BLaER1 (cell line): ENCODE measurements at regions not wholly inside any gene's neighbourhood (a gene's known extent, or its start where the extent isn't known, plus 50 kb on each side); places are given as distances from the start of the nearest gene placed in this dataset.
"Not testable (repeated sequence)": the region's sequence is repeated elsewhere in the genome, so short reads cannot be mapped to it uniquely, and the experiment has no call there.

Source experiments
- H3K27ac ChIP-seq: shearing (Covaris generic); formaldehyde crosslinking; 2 replicates; pipeline ENCODE4 v1.8.1; 2022
- H3K27me3 ChIP-seq: shearing (Covaris generic); formaldehyde crosslinking; 2 replicates; pipeline ENCODE4 v1.8.1; 2022
- H3K36me3 ChIP-seq: shearing (Covaris generic); formaldehyde crosslinking; 2 replicates; pipeline ENCODE4 v1.8.1; 2022
- H3K4me1 ChIP-seq: shearing (Covaris generic); formaldehyde crosslinking; 2 replicates; pipeline ENCODE4 v1.8.1; 2022
- H3K4me2 ChIP-seq: shearing (Covaris generic); formaldehyde crosslinking; 2 replicates; pipeline ENCODE4 v1.8.1; 2022
- H3K4me3 ChIP-seq: shearing (Covaris generic); formaldehyde crosslinking; 2 replicates; pipeline ENCODE4 v1.8.1; 2022
- H3K9ac ChIP-seq: shearing (Covaris generic); formaldehyde crosslinking; 2 replicates; pipeline ENCODE4 v1.8.1; 2022
- H3K9me3 ChIP-seq: shearing (Covaris generic); formaldehyde crosslinking; 2 replicates; pipeline ENCODE4 v1.8.1; 2022
- H4K20me1 ChIP-seq: shearing (Covaris generic); formaldehyde crosslinking; 2 replicates; pipeline ENCODE4 v1.8.1; 2022
- Cebpa-rat ChIP-seq: shearing (Covaris generic); IDR thresholded peaks from 2 replicates; pipeline ENCODE4 v1.8.1; 2022

DNA sequence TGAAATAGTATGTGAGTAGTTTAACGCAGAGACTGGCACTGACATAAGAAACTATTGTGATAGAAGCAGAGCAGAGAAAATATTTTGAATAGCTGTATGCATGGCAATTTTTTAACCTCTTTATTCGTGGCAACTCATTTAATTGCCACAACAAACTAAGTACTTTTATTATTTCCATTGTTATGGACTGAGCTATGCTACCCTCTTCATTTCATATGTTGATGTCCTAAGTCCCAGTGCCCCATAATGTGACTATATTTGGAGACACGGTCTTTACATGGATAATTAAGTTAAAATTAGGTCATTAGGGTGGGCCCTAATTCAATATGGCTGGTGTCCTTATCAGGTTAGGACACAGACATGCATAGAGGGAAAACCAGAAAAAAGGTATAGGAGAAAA, 86.1 kb upstream of the PRSS3 start:
- no peaks in the 10 kb centered on the region for H3K4me1 ChIP-seq
- no peak for TF ChIP-seq Cebpa-rat

DNA sequence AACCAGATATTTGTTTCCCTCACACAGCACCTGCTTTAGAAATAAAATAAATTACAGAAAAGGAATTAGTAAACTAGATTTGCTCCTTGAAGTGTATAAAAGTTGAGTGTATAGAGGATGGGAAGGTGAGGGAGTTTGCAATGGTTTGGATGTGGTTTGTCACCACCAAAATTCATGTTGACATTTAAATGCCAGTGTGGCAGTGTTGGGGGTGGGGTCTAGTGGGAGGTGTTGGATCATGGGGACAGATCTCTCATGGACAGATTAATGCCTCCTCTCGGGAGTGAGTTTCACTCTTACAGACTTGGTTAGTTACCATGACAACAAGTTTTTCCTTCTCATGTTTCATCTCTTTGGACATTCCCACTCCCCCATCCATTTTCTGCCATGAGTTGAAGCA, 83.9 kb upstream of the PRSS3 start:
- not testable (repeated sequence) for H3K4me3 ChIP-seq, H3K27me3 ChIP-seq, H3K4me1 ChIP-seq, H3K9me3 ChIP-seq, H3K4me2 ChIP-seq, H3K27ac ChIP-seq, H3K9ac ChIP-seq, H3K36me3 ChIP-seq, H4K20me1 ChIP-seq

More for the DNA sequence above, 86.1 kb upstream of the PRSS3 start:
- Histone ChIP-seq H4K20me1 (no peaks in the 10 kb centered on the region), H3K9ac (no peak overlapping the region), H3K36me3 (no peaks in the 10 kb centered on the region), H3K9me3 (peaks cover 9% of the 10 kb centered on the region; the same call in 1 of the 2 replicates), H3K27me3 (no peaks in the 10 kb centered on the region), H3K27ac (no peak overlapping the region), H3K4me2 (no peak overlapping the region), H3K4me3 (no peak overlapping the region)

DNA sequence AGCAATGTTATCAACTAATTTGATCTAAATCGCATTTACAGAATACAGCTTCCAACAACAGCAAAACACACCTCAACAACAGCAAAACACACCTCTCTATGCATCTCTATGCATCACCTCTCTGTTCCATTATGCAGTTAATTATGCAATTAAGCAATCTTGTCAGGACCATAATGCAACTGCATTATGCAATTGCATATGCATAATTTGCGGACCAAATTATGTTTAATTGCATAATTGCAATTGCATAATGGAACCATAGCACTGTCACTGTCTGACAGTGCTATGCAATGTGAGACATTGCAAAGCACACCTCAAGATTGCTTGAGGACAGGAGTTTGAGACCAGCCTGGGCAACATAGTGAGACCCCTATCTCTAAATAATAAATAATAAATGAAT, 80.4 kb upstream of the PRSS3 start:
- Histone ChIP-seq H3K4me2 (no peak overlapping the region), H3K4me1 (peaks cover 17% of the 10 kb centered on the region), H3K27ac (no peak overlapping the region), H3K4me3 (no peak overlapping the region), H4K20me1 (no peaks in the 10 kb centered on the region), H3K9me3 (no peaks in the 10 kb centered on the region), H3K27me3 (no peaks in the 10 kb centered on the region), H3K9ac (no peak overlapping the region), H3K36me3 (no peaks in the 10 kb centered on the region)
- no peak; the same call in 1 of the 2 replicates for TF ChIP-seq Cebpa-rat

DNA sequence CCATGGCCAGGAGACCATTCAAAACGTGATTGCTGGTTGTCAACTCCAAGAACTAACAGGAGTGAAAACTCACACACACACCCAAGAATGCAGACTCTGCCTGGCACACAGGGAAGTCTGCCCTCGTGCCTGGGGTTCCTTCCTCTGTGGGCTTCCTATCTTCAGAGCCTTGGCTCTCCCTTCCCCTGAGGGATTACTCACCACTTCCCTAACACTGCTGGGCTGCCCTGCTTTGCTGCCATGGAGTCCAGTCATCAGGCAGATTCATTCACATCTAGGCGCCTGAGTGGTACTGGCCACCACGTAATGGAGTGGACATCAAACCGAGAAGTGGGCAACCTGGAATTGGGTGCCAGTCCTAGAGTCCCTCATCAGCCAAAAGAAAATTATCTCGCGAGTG, 76.4 kb upstream of the PRSS3 start:
- H3K9me3 ChIP-seq: no peaks in the 10 kb centered on the region
- no peak overlapping the region for H3K9ac ChIP-seq
- H3K27me3 ChIP-seq: no peaks in the 10 kb centered on the region
- TF ChIP-seq Cebpa-rat: no peak
- H4K20me1 ChIP-seq: no peaks in the 10 kb centered on the region
- H3K27ac ChIP-seq: no peak overlapping the region
- H3K4me3 ChIP-seq: no peak overlapping the region
- H3K36me3 ChIP-seq: no peaks in the 10 kb centered on the region
- H3K4me2 ChIP-seq: peak overlapping the region; percentile 62
- H3K4me1 ChIP-seq: peaks cover 17% of the 10 kb centered on the region

DNA sequence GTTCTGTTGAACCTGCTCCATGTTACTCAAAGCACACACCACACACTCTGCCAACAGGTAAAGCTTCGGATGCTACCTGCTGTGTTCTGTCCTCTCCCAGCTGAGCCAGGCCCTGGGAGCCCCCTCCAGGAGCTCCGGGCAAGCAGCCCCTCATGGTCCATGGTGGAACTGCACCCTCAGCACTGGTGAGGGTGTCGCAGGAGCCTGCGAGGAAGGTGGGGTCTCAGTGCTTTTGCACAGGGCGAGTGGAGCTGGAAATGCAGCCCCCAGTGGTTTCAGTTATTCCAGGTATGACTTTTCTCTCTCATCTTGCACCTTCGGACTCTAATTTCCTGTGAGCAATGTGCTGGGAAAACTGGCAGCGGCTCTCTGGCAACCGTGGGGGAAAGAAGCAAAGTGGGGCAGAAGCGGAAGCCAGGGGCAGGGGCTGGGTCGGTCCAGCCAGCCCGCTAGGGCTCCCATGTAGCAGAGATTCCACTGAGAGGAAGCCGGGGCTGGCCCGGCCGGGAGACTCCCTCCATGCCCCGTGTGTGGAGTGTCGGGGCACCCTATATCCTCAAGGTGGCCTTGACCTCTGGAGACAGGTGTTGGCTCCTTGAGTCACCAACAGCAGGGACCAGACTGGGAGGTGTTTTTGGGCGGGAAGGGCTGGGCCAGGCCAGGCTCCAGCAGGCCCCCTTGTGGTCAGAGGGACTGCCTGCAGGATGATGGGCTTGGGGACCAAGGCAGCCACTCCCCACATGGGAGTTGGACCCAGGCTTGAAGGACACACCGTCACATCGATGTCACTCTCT, 75.6 kb upstream of the PRSS3 start:
- Histone ChIP-seq H3K4me2 (peak overlapping the region; percentile 62), H3K4me1 (peaks cover 17% of the 10 kb centered on the region), H4K20me1 (no peaks in the 10 kb centered on the region), H3K9me3 (0 out of 2 replicates have a peak, but pooled peaks cover 5% of the 10 kb centered on the region), H3K36me3 (no peaks in the 10 kb centered on the region), H3K9ac (no peak overlapping the region), H3K27me3 (no peaks in the 10 kb centered on the region), H3K4me3 (no peak overlapping the region), H3K27ac (no peak overlapping the region)
- no peak for TF ChIP-seq Cebpa-rat

DNA sequence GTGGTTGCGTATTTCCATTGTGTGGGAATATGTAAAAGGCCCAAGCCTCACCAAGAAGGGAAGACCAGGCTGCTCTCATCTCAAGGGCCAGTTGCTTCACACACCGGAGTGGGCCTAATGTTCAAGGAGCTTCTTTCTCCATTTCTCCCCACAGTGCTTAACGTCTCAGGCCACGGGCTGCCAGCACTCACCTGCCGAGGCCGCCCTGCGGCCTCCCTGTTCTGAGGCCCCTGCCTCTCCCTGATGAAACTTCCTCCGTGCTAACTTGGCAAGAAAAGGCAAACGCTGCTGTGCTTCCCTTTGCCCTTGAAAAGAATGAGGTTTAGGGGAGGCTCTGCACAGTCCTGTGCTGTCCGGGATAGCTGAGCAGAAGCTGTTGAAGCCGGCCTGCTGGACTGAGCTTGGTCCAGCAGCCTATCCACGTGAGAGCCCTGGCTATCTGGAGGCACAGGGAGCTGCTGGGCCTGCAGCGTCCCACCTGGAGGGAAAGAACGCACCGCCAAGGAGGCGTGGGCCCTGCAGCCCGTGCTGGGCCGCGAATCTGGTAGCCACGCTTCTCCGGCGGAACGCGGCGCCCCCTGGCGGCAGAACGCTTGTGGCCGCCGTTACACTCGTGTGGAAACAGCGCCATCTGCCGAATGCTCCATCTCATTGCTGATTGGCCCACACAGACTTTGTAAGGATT, 73.5 kb upstream of the PRSS3 start:
- no peak overlapping the region for H3K27ac ChIP-seq
- TF ChIP-seq Cebpa-rat: no peak
- no peak overlapping the region for H3K4me2 ChIP-seq
- no peak overlapping the region for H3K4me3 ChIP-seq
- peaks cover 10% of the 10 kb centered on the region for H3K9me3 ChIP-seq
- H4K20me1 ChIP-seq: no peaks in the 10 kb centered on the region
- H3K27me3 ChIP-seq: no peaks in the 10 kb centered on the region
- H3K36me3 ChIP-seq: no peaks in the 10 kb centered on the region
- H3K4me1 ChIP-seq: peaks cover 17% of the 10 kb centered on the region
- H3K9ac ChIP-seq: no peak overlapping the region

DNA sequence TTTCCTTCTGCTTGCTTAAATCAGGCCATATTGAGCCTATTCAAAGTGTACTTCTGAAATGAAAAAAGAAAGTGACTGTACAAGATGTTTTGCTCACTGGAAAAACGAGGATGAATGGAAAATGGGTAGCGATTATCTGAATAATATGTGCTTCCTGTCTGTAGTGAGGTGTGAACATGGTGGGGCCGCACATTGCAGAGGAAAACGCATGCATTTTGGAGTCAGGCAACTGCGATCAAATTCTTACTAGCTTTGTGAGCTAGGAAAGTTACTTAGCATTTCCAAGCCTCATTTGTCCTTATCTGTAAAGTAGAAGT, 73.0 kb upstream of the PRSS3 start:
- H3K4me3 ChIP-seq: no peak overlapping the region
- peaks cover 10% of the 10 kb centered on the region for H3K9me3 ChIP-seq
- H4K20me1 ChIP-seq: no peaks in the 10 kb centered on the region
- no peak overlapping the region for H3K9ac ChIP-seq
- H3K27me3 ChIP-seq: no peaks in the 10 kb centered on the region
- peaks cover 17% of the 10 kb centered on the region for H3K4me1 ChIP-seq
- H3K27ac ChIP-seq: no peak overlapping the region
- no peak for TF ChIP-seq Cebpa-rat
- H3K4me2 ChIP-seq: no peak overlapping the region
- no peaks in the 10 kb centered on the region for H3K36me3 ChIP-seq

DNA sequence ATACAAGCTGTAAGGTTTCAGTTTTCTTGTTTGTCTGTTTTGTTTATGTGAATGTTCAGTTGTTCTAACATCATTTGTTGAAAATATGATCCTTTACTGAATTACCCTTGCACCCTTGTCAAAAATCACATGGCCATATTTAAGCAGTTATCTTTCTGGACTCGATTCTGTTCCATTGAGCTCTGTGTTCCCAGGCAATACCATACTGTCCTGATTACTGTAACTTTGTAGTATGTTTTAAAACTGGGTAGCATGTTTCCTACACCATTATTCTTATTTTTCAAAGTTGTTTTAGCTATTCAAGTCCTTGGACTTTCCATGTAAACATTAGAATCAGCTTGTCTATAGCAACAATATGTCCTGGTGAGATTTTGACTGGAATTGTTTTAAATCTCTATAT, 66.7 kb upstream of the PRSS3 start:
- Histone ChIP-seq H3K4me3 (no peak overlapping the region), H3K36me3 (no peaks in the 10 kb centered on the region), H4K20me1 (no peaks in the 10 kb centered on the region), H3K9me3 (peaks cover 14% of the 10 kb centered on the region), H3K27me3 (no peaks in the 10 kb centered on the region), H3K4me2 (no peak overlapping the region), H3K4me1 (no peaks in the 10 kb centered on the region), H3K27ac (no peak overlapping the region), H3K9ac (no peak overlapping the region)
- no peak for TF ChIP-seq Cebpa-rat

DNA sequence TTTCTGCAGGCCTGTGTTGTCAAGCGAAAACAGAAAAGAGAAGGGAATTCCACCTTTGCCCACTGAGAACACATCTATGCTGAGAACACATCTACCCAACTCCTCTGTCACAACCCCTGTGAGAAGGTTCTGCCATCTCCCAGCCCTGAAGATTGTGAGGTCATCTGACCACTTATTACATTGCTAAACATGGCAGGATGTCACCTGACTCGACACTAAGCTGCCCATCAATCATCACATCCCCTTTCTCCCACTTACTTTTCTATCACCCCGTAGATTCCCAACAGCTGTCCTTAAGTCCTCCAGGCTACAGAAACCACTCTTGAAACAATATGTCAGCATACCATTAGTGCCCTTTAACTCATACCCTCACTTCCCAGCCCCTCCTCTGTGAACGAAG, 64.2 kb upstream of the PRSS3 start:
- TF ChIP-seq Cebpa-rat: no peak
- Histone ChIP-seq H3K4me2 (no peak overlapping the region), H3K4me1 (no peaks in the 10 kb centered on the region), H3K36me3 (no peaks in the 10 kb centered on the region), H3K27ac (no peak overlapping the region), H3K9me3 (peaks cover 9% of the 10 kb centered on the region), H3K9ac (no peak overlapping the region), H3K27me3 (no peaks in the 10 kb centered on the region), H3K4me3 (no peak overlapping the region), H4K20me1 (no peaks in the 10 kb centered on the region)

DNA sequence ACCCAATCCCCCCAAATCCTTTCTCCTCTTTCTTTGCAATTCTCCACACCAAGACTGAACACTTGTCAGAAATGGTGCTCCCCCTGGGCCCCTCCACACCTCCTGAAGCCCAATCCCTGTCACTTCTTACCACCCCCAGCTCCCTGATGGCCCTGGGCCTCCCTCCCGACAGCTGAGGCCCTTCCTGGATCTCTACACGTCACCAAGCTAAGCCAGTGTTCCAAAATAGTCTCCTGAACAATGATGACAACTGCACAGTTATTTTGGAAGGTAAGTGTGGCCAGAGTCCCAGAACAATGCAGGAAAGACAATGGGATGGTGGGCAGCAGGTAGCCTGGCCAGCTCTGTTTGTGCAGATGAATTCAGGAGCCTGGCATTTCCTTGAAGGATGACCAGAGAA, 63.7 kb upstream of the PRSS3 start:
- Histone ChIP-seq H3K4me3 (no peak overlapping the region), H4K20me1 (no peaks in the 10 kb centered on the region), H3K27me3 (no peaks in the 10 kb centered on the region), H3K9ac (no peak overlapping the region), H3K4me2 (no peak overlapping the region), H3K36me3 (no peaks in the 10 kb centered on the region), H3K27ac (no peak overlapping the region), H3K4me1 (no peaks in the 10 kb centered on the region), H3K9me3 (peaks cover 7% of the 10 kb centered on the region)
- no peak for TF ChIP-seq Cebpa-rat

DNA sequence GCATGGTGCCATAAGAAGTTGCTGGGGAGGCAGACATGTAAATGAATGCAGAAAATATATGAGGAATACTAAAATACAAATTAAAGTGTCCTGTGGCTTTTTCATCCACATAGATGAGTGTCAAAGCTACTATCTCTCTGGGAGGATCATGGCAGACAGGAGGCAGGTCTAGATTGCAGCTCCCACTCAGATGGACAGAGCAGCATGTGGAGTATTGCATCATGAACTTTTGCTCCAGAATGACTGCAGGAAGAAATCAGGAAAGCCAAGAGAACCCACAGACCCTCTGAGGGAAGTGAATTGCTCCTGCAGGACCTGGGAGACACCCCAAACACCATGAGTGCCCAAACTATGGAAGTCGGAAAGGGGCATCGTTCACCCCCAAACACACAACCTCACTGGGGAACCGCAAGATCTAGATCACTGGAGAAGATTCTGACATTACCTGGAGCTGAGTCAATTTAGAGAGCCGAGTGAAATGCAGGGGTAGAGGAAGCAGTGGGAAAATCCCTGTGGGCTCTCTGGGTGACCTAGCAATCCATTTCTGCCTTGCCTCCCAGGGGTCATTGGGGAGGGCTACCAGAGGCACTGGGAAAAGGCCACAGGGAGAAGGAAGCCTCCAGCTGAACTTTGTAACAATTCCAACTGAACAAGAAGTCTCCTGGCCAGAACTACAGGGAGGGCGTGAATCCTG, 61.0 kb upstream of the PRSS3 start:
- H3K4me1 ChIP-seq, H4K20me1 ChIP-seq, H3K27me3 ChIP-seq, H3K27ac ChIP-seq, H3K36me3 ChIP-seq, H3K4me3 ChIP-seq, H3K9ac ChIP-seq, H3K9me3 ChIP-seq, H3K4me2 ChIP-seq: not testable (repeated sequence)

DNA sequence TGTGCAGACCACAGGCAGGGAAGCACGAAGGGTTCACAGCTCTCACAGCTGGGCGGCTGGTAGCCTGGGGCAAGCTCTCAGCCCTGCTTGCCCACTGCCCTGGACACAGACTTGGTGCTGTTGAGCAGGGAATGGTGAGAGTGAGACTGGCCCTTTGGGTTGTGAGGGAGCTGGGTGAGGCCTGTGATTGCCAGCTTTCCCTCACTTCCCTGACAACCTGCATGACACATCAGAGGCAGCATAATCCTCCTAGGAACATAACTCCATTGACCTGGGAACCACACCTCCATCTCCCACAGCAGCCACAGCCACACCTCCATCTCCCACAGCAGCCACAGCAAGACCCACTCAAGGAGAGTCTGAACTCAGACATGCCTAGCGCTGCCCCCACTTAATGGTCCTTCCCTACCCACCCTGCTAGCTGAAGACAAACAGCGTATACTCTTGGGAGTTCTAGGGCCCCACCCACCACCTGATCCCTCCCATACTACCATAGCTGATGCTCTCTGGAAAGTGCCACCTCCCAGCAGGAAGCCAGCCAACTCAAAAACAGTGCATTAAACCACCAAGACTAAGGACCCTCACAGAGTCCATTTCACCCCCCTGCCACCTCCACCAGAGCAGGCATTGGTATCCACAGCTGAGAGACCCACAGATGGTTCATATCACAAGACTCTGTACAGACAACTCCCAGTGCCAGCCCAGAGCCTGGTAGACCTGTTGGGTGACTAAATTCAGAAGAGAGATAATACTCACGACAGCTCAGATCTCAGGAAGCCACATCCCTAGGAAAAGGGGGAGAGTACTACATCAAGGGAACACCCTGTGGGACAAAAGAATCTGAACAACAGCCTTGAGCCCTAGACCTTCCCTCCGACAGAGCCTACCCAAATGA, 60.2 kb upstream of the PRSS3 start:
- not testable (repeated sequence) for H3K4me2 ChIP-seq, H3K9me3 ChIP-seq, H3K36me3 ChIP-seq, H3K27me3 ChIP-seq, H3K4me3 ChIP-seq, H3K4me1 ChIP-seq, H3K9ac ChIP-seq, H4K20me1 ChIP-seq, H3K27ac ChIP-seq
